ENCODE measurements at regions not wholly inside any gene's neighbourhood (a gene's known extent, or its start where the extent isn't known, plus 50 kb on each side); places are given as distances from the start of the nearest gene placed in this dataset.

DNA sequence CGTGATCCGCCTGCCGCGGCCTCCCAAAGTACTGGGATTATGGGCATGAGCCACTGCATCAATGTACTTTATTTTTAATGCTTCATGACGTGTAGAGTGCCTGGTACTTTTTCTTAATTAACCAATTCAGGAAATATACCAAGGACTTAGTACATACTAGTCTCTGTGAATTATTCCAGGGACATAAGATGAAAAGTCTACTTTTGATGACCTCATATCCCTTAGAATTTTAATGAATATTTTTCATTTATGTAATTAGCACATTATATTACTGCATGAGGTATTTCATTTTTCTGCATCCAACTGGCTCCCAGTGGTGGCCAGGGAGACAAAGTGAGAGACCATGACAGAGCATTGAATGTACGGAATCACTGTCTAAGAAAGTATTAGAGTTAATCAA, 577.7 kb upstream of the NOVA1 start:
- no peak for DNase-seq (ENCODE audit: low read depth)
- no peak for TF ChIP-seq CTCF (conservative IDR thresholded peaks at IDR 0.05; ENCODE audit: low read depth, low read length)
- no peak overlapping the region for H3K4me3 ChIP-seq (ENCODE audit: low read length)

GRCh38 chr14:27181333-27181732, 583.5 kb upstream of the NOVA1 start:
- no peak overlapping the region for H3K4me3 ChIP-seq (ENCODE audit: low read length)
- TF ChIP-seq CTCF (conservative IDR thresholded peaks at IDR 0.05; ENCODE audit: low read depth, low read length), result no peak
- DNase-seq (ENCODE audit: low read depth), result no peak

GRCh38 chr14:27184427-27184826, 586.6 kb upstream of the NOVA1 start:
- no peak for TF ChIP-seq CTCF (conservative IDR thresholded peaks at IDR 0.05; ENCODE audit: low read depth, low read length)

GRCh38 chr14:27186048-27186447, 588.2 kb upstream of the NOVA1 start:
- H3K4me3 ChIP-seq (ENCODE audit: low read length), result no peak overlapping the region
- TF ChIP-seq CTCF (conservative IDR thresholded peaks at IDR 0.05; ENCODE audit: low read depth, low read length), result no peak
- no peak for DNase-seq (ENCODE audit: low read depth)

More at GRCh38 chr14:27184427-27184826, 586.6 kb upstream of the NOVA1 start:
- H3K4me3 ChIP-seq (ENCODE audit: low read length), result no peak overlapping the region
- no peak for DNase-seq (ENCODE audit: low read depth)

GRCh38 chr14:27187136-27187535, 589.3 kb upstream of the NOVA1 start:
- no peak overlapping the region for H3K4me3 ChIP-seq (ENCODE audit: low read length)
- TF ChIP-seq CTCF (conservative IDR thresholded peaks at IDR 0.05; ENCODE audit: low read depth, low read length), result no peak
- DNase-seq (ENCODE audit: low read depth), result no peak

DNA sequence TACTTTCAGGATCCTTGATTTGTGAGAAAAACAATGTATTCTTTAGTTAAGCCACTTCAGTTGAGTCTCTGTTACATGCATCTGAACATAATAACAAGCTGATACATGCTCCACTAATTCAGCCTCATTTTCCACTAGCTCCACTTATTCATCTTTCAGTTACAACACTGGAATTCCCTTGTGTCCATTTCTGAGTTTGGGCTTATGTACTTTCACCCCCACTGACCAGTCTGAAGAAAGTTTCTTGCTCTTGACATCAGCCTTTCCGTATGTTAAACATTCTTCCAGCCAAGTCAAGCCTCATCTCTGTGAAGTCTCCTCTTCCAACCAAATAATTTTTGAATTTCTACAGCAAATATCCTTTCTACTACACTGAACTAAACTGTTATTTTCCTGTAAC, 592.5 kb upstream of the NOVA1 start:
- H3K4me3 ChIP-seq (ENCODE audit: low read length), result no peak overlapping the region
- no peak for DNase-seq (ENCODE audit: low read depth)
- no peak for TF ChIP-seq CTCF (conservative IDR thresholded peaks at IDR 0.05; ENCODE audit: low read depth, low read length)

DNA sequence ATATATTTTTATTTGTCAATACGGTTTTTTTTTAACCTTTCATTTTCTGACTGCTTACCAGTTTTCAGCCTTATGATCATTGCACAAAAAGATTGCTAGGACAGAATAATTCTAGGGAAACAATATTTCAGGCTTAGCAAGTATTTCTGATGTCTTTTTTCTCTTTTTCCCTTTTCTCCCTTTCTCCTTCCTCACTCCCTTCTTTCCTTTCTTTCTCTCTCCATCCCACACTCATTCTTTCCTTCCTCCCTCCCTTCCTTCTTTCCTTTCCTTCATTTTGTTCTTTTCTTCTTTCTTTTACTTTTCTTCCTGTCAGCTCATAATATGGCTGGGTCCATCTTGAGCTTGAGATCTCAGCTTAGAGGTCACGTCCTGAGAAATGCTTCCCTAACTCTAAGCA, 601.4 kb upstream of the NOVA1 start:
- no peak for TF ChIP-seq CTCF (conservative IDR thresholded peaks at IDR 0.05; ENCODE audit: low read depth, low read length)
- H3K4me3 ChIP-seq (ENCODE audit: low read length), result no peak overlapping the region
- no peak for DNase-seq (ENCODE audit: low read depth)
